NB4 (cell line): ENCODE measurements at regions not wholly inside any gene's neighbourhood (a gene's known extent, or its start where the extent isn't known, plus 50 kb on each side); places are given as distances from the start of the nearest gene placed in this dataset.

ENCODE experiments used
- MYC ChIP-seq: IDR thresholded peaks from 2 replicates; pipeline ENCODE4 v1.6.1; 2011; ENCODE audit warnings: low read depth, low read length
- POLR2A ChIP-seq: IDR thresholded peaks from 2 replicates; pipeline ENCODE4 v1.6.1; 2011; ENCODE audit warnings: mild to moderate bottlenecking; ENCODE audit not compliant: insufficient read length; ENCODE audit errors: extremely low read depth
- TF ChIP-seq, protein P1 (sequence below): IDR thresholded peaks from one replicate; pipeline ENCODE4 v1.5.1; 2012; ENCODE audit warnings: low read depth, low read length
- TF ChIP-seq, protein P2 (sequence below): IDR thresholded peaks from 2 replicates; pipeline ENCODE4 v1.6.1; 2011; ENCODE audit warnings: low read depth, low read length

DNA sequence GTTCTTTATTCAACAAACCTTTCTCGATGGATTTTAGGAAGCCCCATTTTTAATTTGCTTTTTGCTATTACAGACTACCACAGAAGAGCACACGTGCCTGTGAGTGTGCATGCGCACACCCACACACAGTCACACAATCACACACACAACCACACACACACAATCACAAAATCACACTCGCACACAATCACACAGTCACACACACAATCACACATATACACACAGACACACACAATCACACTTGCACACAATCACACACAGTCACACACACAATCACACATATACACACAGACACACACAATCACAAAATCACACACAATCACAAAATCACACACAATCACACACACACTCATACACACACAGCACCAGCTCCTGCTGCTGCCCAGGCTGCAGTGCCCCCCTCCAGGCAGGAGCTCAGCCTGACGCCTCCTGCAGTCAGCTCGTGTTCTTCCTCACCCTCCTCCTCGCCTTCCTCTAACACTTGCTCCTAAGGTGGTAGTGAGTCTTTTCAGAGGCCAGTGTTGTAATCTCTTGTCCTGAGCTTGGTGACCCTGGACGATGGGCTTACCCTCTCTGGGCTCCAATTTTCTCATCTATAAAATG, 125.0 kb upstream of the SOX1 start:
- TF ChIP-seq, protein P1, sequence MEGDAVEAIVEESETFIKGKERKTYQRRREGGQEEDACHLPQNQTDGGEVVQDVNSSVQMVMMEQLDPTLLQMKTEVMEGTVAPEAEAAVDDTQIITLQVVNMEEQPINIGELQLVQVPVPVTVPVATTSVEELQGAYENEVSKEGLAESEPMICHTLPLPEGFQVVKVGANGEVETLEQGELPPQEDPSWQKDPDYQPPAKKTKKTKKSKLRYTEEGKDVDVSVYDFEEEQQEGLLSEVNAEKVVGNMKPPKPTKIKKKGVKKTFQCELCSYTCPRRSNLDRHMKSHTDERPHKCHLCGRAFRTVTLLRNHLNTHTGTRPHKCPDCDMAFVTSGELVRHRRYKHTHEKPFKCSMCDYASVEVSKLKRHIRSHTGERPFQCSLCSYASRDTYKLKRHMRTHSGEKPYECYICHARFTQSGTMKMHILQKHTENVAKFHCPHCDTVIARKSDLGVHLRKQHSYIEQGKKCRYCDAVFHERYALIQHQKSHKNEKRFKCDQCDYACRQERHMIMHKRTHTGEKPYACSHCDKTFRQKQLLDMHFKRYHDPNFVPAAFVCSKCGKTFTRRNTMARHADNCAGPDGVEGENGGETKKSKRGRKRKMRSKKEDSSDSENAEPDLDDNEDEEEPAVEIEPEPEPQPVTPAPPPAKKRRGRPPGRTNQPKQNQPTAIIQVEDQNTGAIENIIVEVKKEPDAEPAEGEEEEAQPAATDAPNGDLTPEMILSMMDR, result no peak
- TF ChIP-seq, protein P2, sequence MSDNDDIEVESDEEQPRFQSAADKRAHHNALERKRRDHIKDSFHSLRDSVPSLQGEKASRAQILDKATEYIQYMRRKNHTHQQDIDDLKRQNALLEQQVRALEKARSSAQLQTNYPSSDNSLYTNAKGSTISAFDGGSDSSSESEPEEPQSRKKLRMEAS, result no peak
- TF ChIP-seq POLR2A (no peak), MYC (no peak)
